Breast epithelium (tissue), 3 donors: ENCODE measurements at regions not wholly inside any gene's neighbourhood (a gene's known extent, or its start where the extent isn't known, plus 50 kb on each side); places are given as distances from the start of the nearest gene placed in this dataset.

Source experiments
- POLR2A ChIP-seq: fragments of 450-650 bp; IDR thresholded peaks from one replicate; pipeline ENCODE4 v1.6.1; 2016; ENCODE audit warnings: antibody characterized with exemption, mild to moderate bottlenecking, moderate library complexity
- TF ChIP-seq, protein P1 (sequence below), 3 donors: fragments of 450-650 bp; IDR thresholded peaks; one replicate each; pipeline ENCODE4 v1.5.1; 2016 to 2017; ENCODE audit warnings: antibody characterized with exemption in 3 of 3, mild to moderate bottlenecking in 3 of 3, moderate library complexity in 3 of 3

DNA sequence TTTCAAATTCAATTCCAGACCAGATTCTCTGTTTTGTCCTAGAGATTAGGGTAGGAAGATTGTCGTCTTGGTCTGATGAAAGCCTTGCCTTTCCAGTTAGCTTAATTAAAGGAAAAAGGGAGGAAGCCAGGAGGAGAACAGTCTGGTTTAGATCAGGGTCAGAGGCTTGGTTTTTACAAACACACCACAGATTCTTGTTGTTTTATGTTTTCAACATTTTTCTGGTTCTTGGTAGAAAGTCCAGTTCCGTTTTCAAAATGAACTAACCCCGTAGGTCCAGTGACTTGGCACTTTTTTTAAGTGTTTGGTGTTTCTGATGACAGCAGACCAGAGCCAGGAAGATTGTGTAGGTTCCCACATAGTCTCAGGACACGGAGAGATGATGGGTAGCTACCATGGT, 167.1 kb upstream of the INHBA start:
- no peak for TF ChIP-seq POLR2A
- TF ChIP-seq, protein P1, sequence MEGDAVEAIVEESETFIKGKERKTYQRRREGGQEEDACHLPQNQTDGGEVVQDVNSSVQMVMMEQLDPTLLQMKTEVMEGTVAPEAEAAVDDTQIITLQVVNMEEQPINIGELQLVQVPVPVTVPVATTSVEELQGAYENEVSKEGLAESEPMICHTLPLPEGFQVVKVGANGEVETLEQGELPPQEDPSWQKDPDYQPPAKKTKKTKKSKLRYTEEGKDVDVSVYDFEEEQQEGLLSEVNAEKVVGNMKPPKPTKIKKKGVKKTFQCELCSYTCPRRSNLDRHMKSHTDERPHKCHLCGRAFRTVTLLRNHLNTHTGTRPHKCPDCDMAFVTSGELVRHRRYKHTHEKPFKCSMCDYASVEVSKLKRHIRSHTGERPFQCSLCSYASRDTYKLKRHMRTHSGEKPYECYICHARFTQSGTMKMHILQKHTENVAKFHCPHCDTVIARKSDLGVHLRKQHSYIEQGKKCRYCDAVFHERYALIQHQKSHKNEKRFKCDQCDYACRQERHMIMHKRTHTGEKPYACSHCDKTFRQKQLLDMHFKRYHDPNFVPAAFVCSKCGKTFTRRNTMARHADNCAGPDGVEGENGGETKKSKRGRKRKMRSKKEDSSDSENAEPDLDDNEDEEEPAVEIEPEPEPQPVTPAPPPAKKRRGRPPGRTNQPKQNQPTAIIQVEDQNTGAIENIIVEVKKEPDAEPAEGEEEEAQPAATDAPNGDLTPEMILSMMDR (IDR thresholded peaks at IDR 0.05): no peak
